IPS-NIHi7 (cell line): ENCODE measurements at regions not wholly inside any gene's neighbourhood (a gene's known extent, or its start where the extent isn't known, plus 50 kb on each side); places are given as distances from the start of the nearest gene placed in this dataset.
"Not testable (repeated sequence)": the region's sequence is repeated elsewhere in the genome, so short reads cannot be mapped to it uniquely, and the experiment has no call there.

Experiments used
- DNase-seq: peaks from one replicate; pipeline ENCODE4 v3.0.0; 2012; ENCODE audit warnings: mixed read lengths; ENCODE audit errors: extremely low spot score

GRCh38 chr7:87007038-87007437, 52.4 kb downstream of the ELAPOR2 start:
- DNase-seq, result no peak

- no peak for DNase-seq
Measured at GRCh38 chr7:87004956-87005355, 54.5 kb downstream of the ELAPOR2 start.

GRCh38 chr7:87003872-87004798, 55.3 kb downstream of the ELAPOR2 start:
- no peak for DNase-seq

- DNase-seq, result no peak
Measured at GRCh38 chr7:87001214-87001613, 58.2 kb downstream of the ELAPOR2 start.

GRCh38 chr7:87000344-87000743, 59.1 kb downstream of the ELAPOR2 start:
- DNase-seq, result no peak

GRCh38 chr7:86999750-87000149, 59.7 kb downstream of the ELAPOR2 start:
- DNase-seq, result no peak

- DNase-seq, result no peak
Measured at GRCh38 chr7:86995814-86996213, 63.6 kb downstream of the ELAPOR2 start.

GRCh38 chr7:86995052-86995725, 64.3 kb downstream of the ELAPOR2 start:
- no peak for DNase-seq

GRCh38 chr7:86991771-86992191, 67.7 kb downstream of the ELAPOR2 start:
- DNase-seq, result no peak

GRCh38 chr7:86991093-86991769, 68.2 kb downstream of the ELAPOR2 start:
- DNase-seq, result no peak

- DNase-seq, result no peak
Measured at GRCh38 chr7:86989407-86989806, 70.0 kb downstream of the ELAPOR2 start.

- not testable (repeated sequence) for DNase-seq
Measured at GRCh38 chr7:86987834-86988233, 71.6 kb downstream of the ELAPOR2 start.

GRCh38 chr7:86987358-86987757, 72.1 kb downstream of the ELAPOR2 start:
- not testable (repeated sequence) for DNase-seq

GRCh38 chr7:86985342-86985741, 74.1 kb downstream of the ELAPOR2 start:
- not testable (repeated sequence) for DNase-seq

GRCh38 chr7:86983654-86984053, 75.8 kb downstream of the ELAPOR2 start:
- DNase-seq, result not testable (repeated sequence)

- DNase-seq, result not testable (repeated sequence)
Measured at GRCh38 chr7:86981937-86982336, 77.5 kb downstream of the ELAPOR2 start.

GRCh38 chr7:86981127-86981526, 78.3 kb downstream of the ELAPOR2 start:
- no peak for DNase-seq

- no peak for DNase-seq
Measured at GRCh38 chr7:86980223-86980622, 79.2 kb downstream of the ELAPOR2 start.

GRCh38 chr7:86978808-86979506, 80.5 kb downstream of the ELAPOR2 start:
- no peak for DNase-seq

GRCh38 chr7:86976958-86977357, 82.5 kb downstream of the ELAPOR2 start:
- no peak for DNase-seq

GRCh38 chr7:86975914-86976313, 83.5 kb downstream of the ELAPOR2 start:
- DNase-seq, result no peak

- DNase-seq, result no peak
Measured at GRCh38 chr7:86975449-86975848, 84.0 kb downstream of the ELAPOR2 start.
